ENCODE measurements at regions not wholly inside any gene's neighbourhood (a gene's known extent, or its start where the extent isn't known, plus 50 kb on each side); places are given as distances from the start of the nearest gene placed in this dataset.

GRCh38 chr12:114974826-114975639, 291.1 kb upstream of the TBX3 start:
- TF ChIP-seq POLR2A (IDR thresholded peaks at IDR 0.05) (no peak), CTCF (IDR thresholded peaks at IDR 0.05) (no peak)
